ENCODE measurements at regions not wholly inside any gene's neighbourhood (a gene's known extent, or its start where the extent isn't known, plus 50 kb on each side); places are given as distances from the start of the nearest gene placed in this dataset.

- TF ChIP-seq POLR2A (IDR thresholded peaks at IDR 0.05) = no peak
- no peak for TF ChIP-seq CTCF (IDR thresholded peaks at IDR 0.05)
Measured at GRCh38 chr1:228835911-228836310, 100.6 kb downstream of the RHOU start.
